ENCODE measurements at regions not wholly inside any gene's neighbourhood (a gene's known extent, or its start where the extent isn't known, plus 50 kb on each side); places are given as distances from the start of the nearest gene placed in this dataset.

DNA sequence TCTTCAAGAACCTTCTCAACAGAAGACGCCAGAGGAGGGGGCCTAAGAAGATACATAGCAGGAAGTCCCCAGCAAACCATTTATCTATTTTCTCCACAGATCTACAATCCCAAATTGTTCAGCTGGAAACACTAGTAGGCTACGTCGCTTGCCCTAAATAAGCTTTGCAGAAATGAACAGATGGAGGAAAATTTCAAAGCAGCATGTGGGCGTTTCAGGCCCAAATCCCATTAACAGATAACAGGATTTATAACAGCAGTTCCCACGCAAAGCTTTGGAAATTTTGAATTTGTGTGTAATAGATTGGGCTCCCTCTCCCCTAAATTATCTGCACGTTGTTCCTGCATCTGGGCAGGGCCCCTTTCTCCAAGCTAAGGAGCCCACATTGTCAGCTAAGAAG lies 60.6 kb upstream of the FRMD4A start:
- ATAC-seq (ENCODE audit: low read depth) = no peak
- Histone ChIP-seq H4K8ac (ENCODE audit: low read depth in 2 of 2, low read length in 2 of 2) (no peak overlapping the region), H2BK15ac (ENCODE audit: low read depth, low read length) (0 out of 3 replicates have a peak overlapping the region, but pooled peaks have one; percentile 44), H3K9ac (ENCODE audit: low read depth, low read length) (no peak overlapping the region), H2AK5ac (ENCODE audit: low read depth, low read length) (0 out of 2 replicates have a peak overlapping the region, but pooled peaks have one; percentile 23), H2BK120ac (ENCODE audit: low read depth, low read length) (peak overlapping the region; percentile 65; the same call in 1 of the 2 replicates), H2AK9ac (replicated peaks; ENCODE audit: low read depth, low read length, poor library complexity) (no peak overlapping the region), H3K23ac (ENCODE audit: low read depth, low read length) (no peak overlapping the region), H2BK20ac (ENCODE audit: low read depth, low read length) (no peak overlapping the region), H4K91ac (ENCODE audit: insufficient read depth, low read depth, low read length) (no peak overlapping the region), H3K4me3 (ENCODE audit: insufficient read depth, low read depth, low read length) (no peak overlapping the region), H3K4me1 (ENCODE audit: control insufficient read depth, insufficient read depth, low read length) (peaks cover 7% of the 10 kb centered on the region), H3K56ac (ENCODE audit: extremely low read depth, insufficient read depth, low read length) (no peak overlapping the region), H3K9me1 (ENCODE audit: insufficient read depth, low read length) (peaks cover 8% of the 10 kb centered on the region), H3K14ac (replicated peaks; ENCODE audit: low read depth, low read length) (no peak overlapping the region), H4K5ac (ENCODE audit: low read depth, low read length) (peak overlapping the region; percentile 20; the same call in 1 of the 2 replicates), H2BK5ac (ENCODE audit: low read depth, low read length, poor library complexity, severe bottlenecking) (no peak overlapping the region), H3K9me3 (ENCODE audit: control insufficient read depth, insufficient read depth, low read length) (peaks cover 2% of the 10 kb centered on the region; the same call in 1 of the 2 replicates), H2AFZ (replicated peaks; ENCODE audit: low read length, poor library complexity) (no peak overlapping the region), H3K4ac (ENCODE audit: low read depth, low read length) (peak overlapping the region; percentile 30; the same call in 1 of the 2 replicates), H3K27me3 (ENCODE audit: control insufficient read depth, insufficient read depth, low read length) (no peaks in the 10 kb centered on the region), H3K4me2 (ENCODE audit: low read depth, low read length) (no peak overlapping the region), H4K20me1 (ENCODE audit: insufficient read depth, low read length) (no peaks in the 10 kb centered on the region), H3K27ac (ENCODE audit: insufficient read depth, low read length) (no peak overlapping the region), H3K79me1 (ENCODE audit: low read depth in 1 of 2, low read length in 2 of 2) (no peaks in the 10 kb centered on the region), H3K18ac (ENCODE audit: low read depth, low read length) (peak overlapping the region; percentile 20; the same call in 1 of the 2 replicates), H3K36me3 (ENCODE audit: control insufficient read depth, insufficient read depth, low read length) (no peaks in the 10 kb centered on the region)
- dilution Hi-C loops (cut with HindIII; ENCODE audit: low sequenced_read_pairs, unreplicated experiment) = no loop called here
- in situ Hi-C loops (cut with MboI; ENCODE audit: low sequenced_read_pairs) = no loop called here
- ChIA-PET CTCF (interaction anchor here (0.6 to 0.7 kb wide), 2 partner anchors 252 to 305 kb away, joined by 3 read pairs; no protein-coding TSS in a partner anchor), POLR2A (ENCODE audit: unreplicated experiment) (no interaction called here)
- intact Hi-C loops (cut with micrococcal nuclease) = loop anchor here (10.0 kb wide), 1 partner anchor 607 kb away; no protein-coding TSS in a partner anchor
- no TSS peak for BruUV-seq (replicated peaks)
- TF ChIP-seq NFE2L2 (IDR thresholded peaks at IDR 0.05; ENCODE audit: low read depth, low read length) (no peak), MXI1 (IDR thresholded peaks at IDR 0.05; ENCODE audit: borderline replicate concordance, low read depth, low read length) (no peak), SMC3 (IDR thresholded peaks at IDR 0.05; ENCODE audit: low read depth, low read length) (no peak), RAD21 (IDR thresholded peaks at IDR 0.05; ENCODE audit: low read length) (no peak), CEBPB (IDR thresholded peaks at IDR 0.05; ENCODE audit: low read depth, low read length) (no peak), ELK1 (IDR thresholded peaks at IDR 0.05; ENCODE audit: borderline replicate concordance, low read depth, low read length) (no peak), RFX5 (IDR thresholded peaks at IDR 0.05; ENCODE audit: low read depth, low read length) (no peak), FOS (IDR thresholded peaks at IDR 0.05; ENCODE audit: low read depth, low read length) (no peak), BHLHE40 (IDR thresholded peaks at IDR 0.05; ENCODE audit: low read depth, low read length) (no peak), MAZ (IDR thresholded peaks at IDR 0.05; ENCODE audit: borderline replicate concordance, low read depth, low read length) (no peak), CHD1 (IDR thresholded peaks at IDR 0.05; ENCODE audit: low read depth, low read length) (no peak), RCOR1 (IDR thresholded peaks at IDR 0.05; ENCODE audit: insufficient replicate concordance, low read length) (no peak)
- TF ChIP-seq, protein P1, sequence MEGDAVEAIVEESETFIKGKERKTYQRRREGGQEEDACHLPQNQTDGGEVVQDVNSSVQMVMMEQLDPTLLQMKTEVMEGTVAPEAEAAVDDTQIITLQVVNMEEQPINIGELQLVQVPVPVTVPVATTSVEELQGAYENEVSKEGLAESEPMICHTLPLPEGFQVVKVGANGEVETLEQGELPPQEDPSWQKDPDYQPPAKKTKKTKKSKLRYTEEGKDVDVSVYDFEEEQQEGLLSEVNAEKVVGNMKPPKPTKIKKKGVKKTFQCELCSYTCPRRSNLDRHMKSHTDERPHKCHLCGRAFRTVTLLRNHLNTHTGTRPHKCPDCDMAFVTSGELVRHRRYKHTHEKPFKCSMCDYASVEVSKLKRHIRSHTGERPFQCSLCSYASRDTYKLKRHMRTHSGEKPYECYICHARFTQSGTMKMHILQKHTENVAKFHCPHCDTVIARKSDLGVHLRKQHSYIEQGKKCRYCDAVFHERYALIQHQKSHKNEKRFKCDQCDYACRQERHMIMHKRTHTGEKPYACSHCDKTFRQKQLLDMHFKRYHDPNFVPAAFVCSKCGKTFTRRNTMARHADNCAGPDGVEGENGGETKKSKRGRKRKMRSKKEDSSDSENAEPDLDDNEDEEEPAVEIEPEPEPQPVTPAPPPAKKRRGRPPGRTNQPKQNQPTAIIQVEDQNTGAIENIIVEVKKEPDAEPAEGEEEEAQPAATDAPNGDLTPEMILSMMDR (conservative IDR thresholded peaks at IDR 0.05; ENCODE audit: low read depth, low read length) = no peak
- no peak for DNase-seq
- no CpG with 5 or more reads among the region's 6 CpGs for WGBS, 2 experiments (ENCODE audit: extremely low coverage in 2 of 2, insufficient read length in 1 of 2)

All from IMR-90 (cell line).